ENCODE measurements at regions not wholly inside any gene's neighbourhood (a gene's known extent, or its start where the extent isn't known, plus 50 kb on each side); places are given as distances from the start of the nearest gene placed in this dataset.

DNA sequence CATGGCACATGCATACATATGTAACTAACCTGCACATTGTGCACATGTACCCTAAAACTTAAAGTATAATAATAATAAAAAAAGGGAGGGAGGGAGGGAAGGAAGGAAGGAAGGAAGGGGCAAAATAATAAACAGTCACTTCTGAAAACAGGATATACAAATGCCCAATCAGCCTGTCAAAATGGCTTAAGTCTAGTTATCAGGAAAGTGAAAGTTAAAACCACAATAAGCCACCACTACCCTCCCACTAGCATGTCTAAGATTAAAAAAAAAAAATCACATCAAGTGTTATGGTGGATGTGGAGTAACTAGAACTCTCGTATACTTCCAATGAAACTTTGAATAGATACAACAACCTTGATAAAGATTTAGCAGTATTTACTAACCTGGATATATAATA, 145.6 kb upstream of the GMNC start:
- no peak for TF ChIP-seq POLR2A (IDR thresholded peaks at IDR 0.05; ENCODE audit: extremely low read depth, insufficient read length)
- TF ChIP-seq, protein P1, sequence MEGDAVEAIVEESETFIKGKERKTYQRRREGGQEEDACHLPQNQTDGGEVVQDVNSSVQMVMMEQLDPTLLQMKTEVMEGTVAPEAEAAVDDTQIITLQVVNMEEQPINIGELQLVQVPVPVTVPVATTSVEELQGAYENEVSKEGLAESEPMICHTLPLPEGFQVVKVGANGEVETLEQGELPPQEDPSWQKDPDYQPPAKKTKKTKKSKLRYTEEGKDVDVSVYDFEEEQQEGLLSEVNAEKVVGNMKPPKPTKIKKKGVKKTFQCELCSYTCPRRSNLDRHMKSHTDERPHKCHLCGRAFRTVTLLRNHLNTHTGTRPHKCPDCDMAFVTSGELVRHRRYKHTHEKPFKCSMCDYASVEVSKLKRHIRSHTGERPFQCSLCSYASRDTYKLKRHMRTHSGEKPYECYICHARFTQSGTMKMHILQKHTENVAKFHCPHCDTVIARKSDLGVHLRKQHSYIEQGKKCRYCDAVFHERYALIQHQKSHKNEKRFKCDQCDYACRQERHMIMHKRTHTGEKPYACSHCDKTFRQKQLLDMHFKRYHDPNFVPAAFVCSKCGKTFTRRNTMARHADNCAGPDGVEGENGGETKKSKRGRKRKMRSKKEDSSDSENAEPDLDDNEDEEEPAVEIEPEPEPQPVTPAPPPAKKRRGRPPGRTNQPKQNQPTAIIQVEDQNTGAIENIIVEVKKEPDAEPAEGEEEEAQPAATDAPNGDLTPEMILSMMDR (IDR thresholded peaks at IDR 0.05; ENCODE audit: low read depth, low read length) = no peak
- TF ChIP-seq, protein P2, sequence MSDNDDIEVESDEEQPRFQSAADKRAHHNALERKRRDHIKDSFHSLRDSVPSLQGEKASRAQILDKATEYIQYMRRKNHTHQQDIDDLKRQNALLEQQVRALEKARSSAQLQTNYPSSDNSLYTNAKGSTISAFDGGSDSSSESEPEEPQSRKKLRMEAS (IDR thresholded peaks at IDR 0.05; ENCODE audit: low read depth, low read length) = no peak
